Brain microvascular endothelial cell (primary cell): ENCODE measurements at regions not wholly inside any gene's neighbourhood (a gene's known extent, or its start where the extent isn't known, plus 50 kb on each side); places are given as distances from the start of the nearest gene placed in this dataset.

Source experiments
- DNase-seq: peaks from one replicate; pipeline ENCODE4 v3.0.0-alpha.2; 2020
- H3K27ac ChIP-seq: fragments of 250-450 bp; sonication (Bioruptor Pico); 2 replicates; pipeline ENCODE4 v1.5.1; 2020; ENCODE audit warnings: mild to moderate bottlenecking, moderate library complexity
- H3K27me3 ChIP-seq: fragments of 250-450 bp; sonication (Bioruptor Pico); replicated peaks from 2 replicates; pipeline ENCODE4 v1.5.1; 2020; ENCODE audit warnings: mild to moderate bottlenecking
- H3K36me3 ChIP-seq: fragments of 250-450 bp; sonication (Bioruptor Pico); replicated peaks from 2 replicates; pipeline ENCODE4 v1.5.1; 2020; ENCODE audit warnings: mild to moderate bottlenecking
- H3K4me3 ChIP-seq: 2 replicates; pipeline ENCODE4 v1.5.1; 2011; ENCODE audit warnings: low read depth, mild to moderate bottlenecking, control low read depth, low read length, moderate library complexity
- CTCF ChIP-seq: IDR thresholded peaks from 2 replicates; pipeline ENCODE4 v1.5.1; 2011; ENCODE audit warnings: low read depth, mild to moderate bottlenecking, moderate library complexity, low read length, control low read depth, inconsistent platforms; ENCODE audit errors: missing control alignments
- in situ Hi-C: cut with HindIII; loops from 2 replicates; pipeline ENCODE4 v1.10.0; 2017; ENCODE audit warnings: low sequenced_read_pairs, low pct_ligation_motif_present

- Histone ChIP-seq H3K27ac (no peak overlapping the region), H3K36me3 (no peaks in the 10 kb centered on the region), H3K27me3 (no peaks in the 10 kb centered on the region), H3K4me3 (no peak overlapping the region)
- TF ChIP-seq CTCF, result no peak
- in situ Hi-C loops, result loop anchor here (25.0 kb wide), 1 partner anchor 137 kb away; the partner anchor contains the start of gene FOXD1
- DNase-seq, result no peak
Measured at GRCh38 chr5:73300337-73301207, 127.6 kb downstream of the TMEM174 start.

- H3K4me3 ChIP-seq, result peak overlapping the region; percentile 31
- H3K27me3 ChIP-seq, result no peaks in the 10 kb centered on the region
- no peak for TF ChIP-seq CTCF
- H3K36me3 ChIP-seq, result no peaks in the 10 kb centered on the region
- no peak for DNase-seq
- in situ Hi-C loops, result loop anchor here (25.0 kb wide), 1 partner anchor 138 kb away; the partner anchor contains the start of gene FOXD1
- no peak overlapping the region for H3K27ac ChIP-seq
Measured at GRCh38 chr5:73299665-73300336, 126.8 kb downstream of the TMEM174 start.

GRCh38 chr5:73298772-73299630 is 126.0 kb downstream of the TMEM174 start:
- Histone ChIP-seq H3K36me3 (no peaks in the 10 kb centered on the region), H3K27me3 (no peaks in the 10 kb centered on the region), H3K4me3 (peak overlapping the region; percentile 31), H3K27ac (no peak overlapping the region)
- in situ Hi-C loops, result no loop called here
- no peak for DNase-seq
- no peak for TF ChIP-seq CTCF

- no peak for DNase-seq
- Histone ChIP-seq H3K4me3 (peak overlapping the region; percentile 15), H3K27ac (no peak overlapping the region), H3K36me3 (no peaks in the 10 kb centered on the region), H3K27me3 (no peaks in the 10 kb centered on the region)
- in situ Hi-C loops, result no loop called here
- no peak for TF ChIP-seq CTCF
Measured at GRCh38 chr5:73298251-73298771, 125.3 kb downstream of the TMEM174 start.

GRCh38 chr5:73297430-73297829 is 124.4 kb downstream of the TMEM174 start:
- no peak overlapping the region for H3K27ac ChIP-seq
- no peaks in the 10 kb centered on the region for H3K36me3 ChIP-seq
- no peaks in the 10 kb centered on the region for H3K27me3 ChIP-seq
- no peak for DNase-seq
- peak; percentile 41 for TF ChIP-seq CTCF
- in situ Hi-C loops, result no loop called here
- no peak overlapping the region for H3K4me3 ChIP-seq
